G401.6 (cell line): ENCODE measurements at regions not wholly inside any gene's neighbourhood (a gene's known extent, or its start where the extent isn't known, plus 50 kb on each side); places are given as distances from the start of the nearest gene placed in this dataset.
"Not testable (repeated sequence)": the region's sequence is repeated elsewhere in the genome, so short reads cannot be mapped to it uniquely, and the experiment has no call there.

Source experiments
- FAIRE-seq: peaks from 2 replicates; lab custom pipeline; 2012; peaks lifted over from hg19 to GRCh38; lab: Jason Lieb, UNC

DNA sequence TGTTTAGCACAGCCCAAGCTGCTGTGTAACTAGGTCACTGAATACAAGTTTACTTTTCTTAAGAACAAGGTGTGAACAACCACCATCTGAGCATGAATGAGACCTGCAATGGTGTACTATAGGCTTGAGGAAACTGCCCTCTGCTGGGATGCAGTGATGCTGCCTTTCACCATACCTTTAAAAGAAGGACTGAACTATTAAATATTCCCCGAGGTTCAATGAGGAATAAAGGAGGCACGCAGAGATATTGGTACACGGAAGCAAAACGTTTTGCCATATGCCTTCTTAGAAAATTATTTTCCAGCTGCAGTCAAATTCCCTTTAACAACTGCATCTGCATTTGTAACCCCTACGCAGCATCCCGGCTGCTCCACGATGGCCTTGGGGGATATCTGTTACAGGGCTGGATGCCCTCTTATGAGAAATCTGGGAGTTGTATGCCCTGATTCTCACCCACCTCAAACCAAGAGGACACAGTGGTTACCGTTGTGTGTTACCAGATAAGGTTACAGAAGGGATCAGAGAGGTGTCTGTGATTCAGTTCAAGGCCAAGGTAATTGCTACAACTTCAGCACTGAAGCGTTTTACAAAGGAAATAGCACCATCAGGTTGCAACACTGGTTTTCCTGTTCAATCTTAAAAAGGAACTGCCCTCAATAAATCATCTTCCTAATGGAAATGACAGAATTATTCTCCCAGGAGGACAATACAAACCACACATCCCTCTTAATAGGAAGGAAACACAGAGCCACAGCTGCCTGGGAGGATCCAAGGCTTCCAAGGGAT lies 470.5 kb downstream of the LTN1 start:
- FAIRE-seq: peak; percentile 25

DNA sequence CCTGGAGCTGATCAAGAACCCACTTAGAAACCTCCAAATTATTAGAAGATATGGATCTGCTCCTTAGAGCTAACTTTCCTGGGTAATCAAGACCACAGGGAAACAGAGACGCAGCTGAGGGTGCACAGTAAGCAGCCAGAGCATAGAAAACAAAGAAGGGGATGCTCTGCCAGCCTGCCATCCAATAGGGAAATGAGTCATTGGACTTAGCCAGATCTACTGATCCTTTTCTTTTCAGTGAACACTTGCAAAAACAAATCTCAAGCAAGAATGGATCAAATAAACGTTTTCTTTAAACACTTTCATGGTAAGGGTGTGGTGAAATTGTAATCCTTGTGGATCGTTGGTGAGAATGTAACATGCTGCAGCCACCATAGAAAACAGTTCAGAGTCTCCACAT lies 474.0 kb downstream of the LTN1 start:
- no peak for FAIRE-seq

DNA sequence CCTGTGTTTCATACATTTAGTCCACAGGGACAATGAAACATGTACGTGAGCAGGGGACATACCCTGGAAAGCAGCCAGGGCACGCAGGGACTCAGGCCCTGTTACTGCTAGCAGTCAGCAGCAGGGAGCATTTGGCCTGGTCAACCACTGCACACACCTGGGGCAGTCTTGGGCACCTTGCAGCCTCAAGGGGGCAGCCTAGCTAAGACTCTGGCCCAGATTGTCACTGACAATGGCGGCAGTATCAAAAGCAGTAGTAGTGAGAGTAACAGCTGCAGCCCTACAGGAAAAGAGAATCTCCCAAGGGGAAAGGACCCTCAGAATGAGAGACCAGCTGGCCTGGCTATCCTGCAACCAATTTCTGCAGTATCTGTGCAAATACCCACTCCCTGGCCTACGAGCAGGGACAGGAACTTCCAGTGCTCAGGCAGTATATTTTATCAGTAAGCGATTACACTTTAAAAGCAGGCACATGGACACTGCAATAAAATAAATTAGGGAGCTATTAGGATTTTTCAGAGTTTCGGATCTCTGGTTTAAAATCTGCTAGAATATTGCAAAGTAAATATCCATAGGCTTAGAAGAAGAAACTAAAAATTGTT lies 475.6 kb downstream of the LTN1 start:
- FAIRE-seq: no peak

DNA sequence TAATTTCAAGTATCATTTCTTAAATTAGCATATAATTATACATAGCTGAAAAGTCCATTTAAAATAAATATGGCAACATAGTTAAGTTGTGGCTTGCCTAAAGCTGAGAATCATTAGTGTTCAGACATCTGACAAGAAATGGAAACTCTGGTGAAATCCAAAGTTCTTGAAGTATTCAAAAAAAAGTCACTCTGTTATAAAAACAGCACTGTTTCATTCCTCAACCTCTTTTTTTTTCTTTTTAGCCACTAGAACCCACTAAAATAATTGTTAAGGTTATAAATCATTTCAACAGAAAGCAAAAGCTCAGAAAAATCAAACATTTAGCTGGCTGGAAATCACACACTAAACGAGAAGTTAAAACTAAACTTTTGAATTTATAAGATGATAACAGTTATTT lies 476.7 kb downstream of the LTN1 start:
- peak; percentile 40 for FAIRE-seq

DNA sequence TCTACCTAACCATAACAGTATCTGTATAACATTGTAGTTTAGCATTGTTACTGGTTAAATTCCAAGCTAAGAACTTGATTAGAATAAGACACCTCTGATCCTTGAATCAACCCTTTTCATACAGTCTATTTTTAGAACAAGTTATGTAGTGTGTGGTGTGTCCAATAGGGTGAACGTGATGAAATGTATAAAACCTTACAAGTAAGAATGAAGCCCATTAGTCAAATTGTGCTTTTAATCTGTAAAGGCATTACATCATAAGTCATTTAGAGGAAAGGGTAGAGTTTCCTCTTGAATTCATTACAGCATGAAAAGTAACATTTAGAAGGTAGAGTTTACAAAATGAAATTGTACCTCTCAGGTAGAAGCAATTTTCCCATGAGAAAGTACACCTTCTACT lies 479.2 kb downstream of the LTN1 start:
- no peak for FAIRE-seq

DNA sequence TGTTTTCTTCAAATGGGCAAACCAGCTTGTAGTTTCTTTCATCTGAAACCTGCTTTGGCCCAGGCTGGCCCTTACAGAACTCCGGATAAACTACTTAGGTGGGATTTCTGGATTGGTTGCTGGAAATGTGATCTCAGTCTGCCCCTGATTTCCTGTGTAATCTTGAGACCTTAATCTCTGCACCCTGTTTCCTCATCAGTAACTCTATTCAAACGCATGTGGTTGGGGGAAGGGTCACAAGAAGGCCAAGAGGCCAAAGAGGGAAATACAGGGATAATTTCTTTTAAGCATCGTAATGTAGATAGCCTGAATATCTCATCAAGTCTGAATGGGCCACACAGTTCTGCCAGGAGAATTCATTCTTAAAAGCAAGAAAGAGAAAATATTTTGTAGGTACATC lies 483.6 kb downstream of the LTN1 start:
- no peak for FAIRE-seq

DNA sequence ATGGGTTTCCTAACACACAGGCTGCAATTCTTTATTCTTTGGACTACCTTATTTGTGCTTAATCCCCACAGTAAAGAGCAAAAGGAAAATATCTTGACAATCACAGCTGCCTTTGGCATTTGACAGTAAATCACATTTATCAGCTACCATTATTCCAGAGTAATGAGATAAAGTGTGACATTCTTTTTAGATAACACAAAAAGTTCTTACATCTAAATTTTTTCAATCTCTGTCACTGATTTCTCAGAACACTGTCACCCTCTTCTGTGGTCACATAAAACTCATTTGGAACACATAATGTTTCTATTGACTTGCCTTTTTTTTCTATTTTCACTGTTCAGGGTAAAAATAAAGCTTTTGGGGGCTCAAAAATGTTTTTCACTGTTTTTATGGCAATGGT lies 484.6 kb downstream of the LTN1 start:
- no peak for FAIRE-seq

DNA sequence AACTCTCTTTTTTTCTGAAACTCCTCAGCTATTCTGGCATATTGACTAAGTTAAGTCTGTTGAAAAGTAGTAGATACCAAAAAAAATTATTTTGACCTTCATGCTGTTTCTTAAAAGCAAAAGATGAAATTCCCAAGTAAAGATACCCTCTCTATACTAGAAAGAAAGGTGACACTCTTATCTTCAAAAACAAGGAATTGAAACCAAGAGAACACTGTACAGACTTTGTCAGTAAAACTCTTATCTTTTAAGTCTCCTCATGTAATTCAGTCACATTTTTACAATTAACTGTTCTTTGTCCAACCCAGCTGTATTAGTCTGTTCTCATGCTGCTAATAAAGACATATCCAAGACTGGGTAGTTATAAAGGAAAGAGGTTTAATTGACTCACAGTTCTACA lies 496.2 kb downstream of the LTN1 start:
- FAIRE-seq: no peak

DNA sequence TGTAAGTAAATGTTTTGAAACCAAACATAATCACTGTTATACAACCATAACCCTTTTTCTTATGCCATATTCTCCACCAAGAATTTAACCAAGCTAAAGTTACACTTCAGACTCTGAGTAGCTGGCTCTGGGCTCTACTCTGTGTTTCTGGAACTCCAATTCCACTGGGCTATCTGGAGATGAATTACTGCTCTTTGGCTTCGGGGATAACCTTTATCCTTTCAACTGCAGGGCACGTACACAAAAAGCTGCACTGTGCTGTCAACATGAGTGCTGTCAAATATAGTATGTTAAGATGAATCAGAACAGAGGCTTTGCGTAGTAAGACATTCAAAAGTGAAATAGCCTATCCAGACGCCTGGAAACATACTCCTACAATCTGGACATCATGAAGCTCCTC lies 500.6 kb downstream of the LTN1 start:
- no peak for FAIRE-seq

DNA sequence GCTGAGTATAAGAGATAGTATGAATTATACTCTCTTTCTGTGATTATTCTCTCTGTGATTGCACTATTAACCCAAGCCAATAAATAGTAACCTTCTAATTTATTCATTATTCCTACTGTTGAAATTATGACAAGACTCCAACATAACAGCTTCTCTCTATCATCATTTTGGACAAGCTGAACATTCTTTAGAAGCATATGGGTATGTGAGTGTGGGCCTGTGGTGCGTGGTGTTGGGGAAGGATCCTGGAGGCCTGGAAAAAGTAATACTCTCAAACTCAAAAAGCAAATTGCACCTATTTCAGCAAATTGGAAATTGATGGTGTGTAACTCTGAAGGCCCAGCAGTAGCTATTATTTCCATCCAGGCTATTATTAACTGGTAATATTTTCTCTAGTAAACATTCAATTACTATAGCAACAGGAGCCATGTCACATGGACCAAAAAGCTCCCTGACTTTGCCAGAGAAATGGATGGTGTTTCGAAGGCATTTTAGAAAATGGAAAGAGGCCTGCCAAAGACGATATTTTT lies 502.8 kb downstream of the LTN1 start:
- FAIRE-seq: no peak

DNA sequence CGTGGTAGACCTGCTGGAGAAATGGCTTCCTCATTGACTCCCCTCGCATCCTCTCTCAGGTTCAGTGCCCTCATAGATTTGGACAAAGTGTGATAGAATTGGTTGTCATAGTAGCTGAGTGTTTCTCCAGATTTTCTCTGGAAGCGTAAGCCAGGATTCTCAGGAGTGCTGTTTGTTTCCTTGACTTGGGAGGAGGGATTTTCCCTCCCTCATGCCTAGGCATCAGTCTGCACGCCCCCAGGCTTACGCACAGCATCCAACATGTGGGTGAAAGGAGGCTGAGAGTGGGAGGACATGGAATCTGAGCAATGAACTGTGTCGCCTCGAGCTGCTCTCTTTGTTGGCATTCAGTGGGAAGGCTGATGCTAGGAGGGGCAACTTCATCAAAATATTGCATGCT lies 503.5 kb downstream of the LTN1 start:
- no peak for FAIRE-seq

DNA sequence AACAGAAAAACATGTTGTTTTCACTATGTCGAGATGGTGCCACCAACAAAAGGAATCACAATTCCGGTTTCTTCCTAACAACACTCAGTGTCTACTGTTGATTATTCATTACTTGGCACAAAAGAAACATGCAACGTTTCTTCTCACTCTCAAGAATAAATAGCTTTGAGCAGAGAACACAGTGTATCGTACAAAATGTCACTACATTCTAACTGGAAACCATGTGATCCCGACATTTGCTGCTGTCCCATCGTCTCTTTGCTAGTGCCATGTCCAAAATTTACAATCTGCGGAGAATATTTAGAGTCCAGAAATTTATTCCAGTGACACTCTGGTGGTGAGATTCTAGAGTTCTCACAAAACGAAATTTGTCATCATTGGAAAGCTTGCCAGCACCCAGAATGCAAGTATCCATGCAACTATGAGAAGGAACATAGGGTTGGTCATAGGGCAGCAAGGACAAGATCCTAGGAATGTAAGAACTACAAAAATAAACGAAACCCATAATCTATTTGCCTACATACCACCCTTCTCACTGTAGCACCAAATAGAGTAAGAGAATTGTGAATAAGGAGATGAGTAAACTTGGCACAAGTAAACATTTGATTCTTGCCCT lies 505.1 kb downstream of the LTN1 start:
- FAIRE-seq: no peak

DNA sequence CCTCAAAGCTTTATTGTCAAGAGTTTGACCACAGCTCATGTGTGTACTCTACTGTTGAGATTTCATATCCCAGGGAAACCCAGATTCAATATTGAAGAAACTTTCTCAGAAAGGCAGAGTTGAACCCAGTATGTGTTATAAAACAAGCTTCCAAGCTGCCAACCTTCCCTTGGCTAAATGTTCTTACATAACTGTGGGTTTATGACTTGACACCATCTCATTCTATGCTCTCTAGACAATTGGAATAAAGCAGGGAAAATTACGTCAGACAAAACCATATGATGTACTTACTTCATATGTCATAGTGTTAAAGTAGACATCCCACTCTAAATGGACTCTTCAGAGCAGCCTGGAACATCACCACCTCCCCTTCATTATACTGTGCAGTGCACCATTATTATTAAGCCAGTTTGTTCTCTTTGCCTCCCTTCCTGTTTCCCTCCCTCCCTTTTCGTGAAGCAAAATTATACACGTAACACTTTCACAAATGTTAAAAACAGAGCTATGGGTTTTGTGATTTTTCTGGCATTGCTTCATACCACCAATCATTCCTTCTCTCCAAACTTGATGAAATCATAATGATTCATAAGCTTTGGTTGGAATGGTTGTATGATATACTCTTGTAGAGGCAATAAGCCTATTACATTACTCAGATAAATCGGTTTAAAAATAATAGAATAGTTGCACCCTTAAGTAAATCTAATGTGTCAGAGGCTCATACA lies 507.2 kb downstream of the LTN1 start:
- no peak for FAIRE-seq

DNA sequence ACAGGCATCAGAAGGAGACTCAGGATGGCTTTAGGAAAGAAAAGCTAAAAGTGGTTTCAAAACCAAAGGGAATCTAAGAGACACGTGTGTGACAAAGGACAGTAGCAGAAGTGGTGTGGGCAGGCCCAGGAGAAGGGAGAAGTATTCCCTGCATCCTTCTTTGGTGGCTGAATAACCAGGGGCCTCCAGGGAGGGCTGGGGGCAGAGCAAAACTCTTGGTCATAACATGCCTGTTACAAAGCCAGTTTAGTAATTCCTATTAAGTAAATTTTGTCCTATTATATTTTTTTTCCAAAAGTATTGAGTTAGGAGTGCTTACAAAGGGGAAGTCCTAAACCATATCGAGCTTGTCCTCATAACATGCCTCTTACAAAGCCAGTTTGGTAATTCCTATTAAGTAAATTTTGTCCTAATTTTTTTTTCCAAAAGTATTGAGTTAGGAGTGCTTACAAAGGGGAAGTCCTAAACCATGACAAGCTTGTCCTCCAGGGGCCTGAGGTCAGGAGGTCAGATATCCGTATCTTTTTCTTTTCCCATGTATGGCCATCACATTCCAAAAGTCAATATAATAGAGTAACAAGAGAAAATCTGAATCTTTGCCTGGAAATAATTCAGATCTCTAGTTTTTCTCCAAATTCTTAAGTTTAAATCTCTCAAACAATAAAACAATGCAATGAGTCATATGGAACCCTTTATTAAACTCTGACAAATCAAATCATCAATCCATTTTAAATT lies 509.2 kb downstream of the LTN1 start:
- no peak for FAIRE-seq

DNA sequence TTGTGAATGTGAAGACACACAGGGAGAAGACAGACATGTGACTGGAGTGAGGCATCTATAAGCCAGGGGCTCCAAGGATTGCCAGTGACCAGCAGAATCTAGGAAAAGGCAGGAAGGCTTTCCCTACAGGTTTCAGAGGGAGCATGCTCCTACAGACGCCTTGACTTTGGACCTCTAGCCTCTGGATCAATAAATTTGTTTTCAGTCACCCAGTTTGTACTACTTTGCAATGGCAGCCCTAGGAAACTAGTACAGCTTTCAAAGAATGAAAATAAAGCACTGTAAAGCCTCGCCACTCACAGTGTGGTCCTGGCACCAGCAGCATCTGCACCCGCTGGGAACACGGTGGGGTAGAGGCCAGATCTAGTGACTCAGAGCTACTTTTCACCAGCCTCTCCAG lies 510.0 kb downstream of the LTN1 start:
- no peak for FAIRE-seq

DNA sequence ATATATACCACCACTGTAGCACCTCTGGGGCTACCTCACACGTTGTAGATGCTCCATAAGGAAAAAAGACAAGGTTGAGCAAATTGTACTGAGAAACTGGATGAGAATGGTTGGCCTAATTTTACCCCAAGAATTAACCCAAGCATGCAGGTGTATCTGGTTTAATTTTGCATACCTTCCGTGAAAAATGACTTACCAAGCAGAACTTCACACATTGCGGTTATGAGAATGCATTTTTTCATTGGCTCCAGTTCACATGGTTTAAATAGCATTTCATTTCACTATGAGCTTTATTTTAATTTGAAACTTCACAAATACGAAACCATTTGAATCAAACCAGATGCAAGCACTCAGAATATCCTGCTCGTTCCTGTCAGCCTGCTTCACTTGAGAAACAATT lies 512.2 kb downstream of the LTN1 start:
- FAIRE-seq: no peak

DNA sequence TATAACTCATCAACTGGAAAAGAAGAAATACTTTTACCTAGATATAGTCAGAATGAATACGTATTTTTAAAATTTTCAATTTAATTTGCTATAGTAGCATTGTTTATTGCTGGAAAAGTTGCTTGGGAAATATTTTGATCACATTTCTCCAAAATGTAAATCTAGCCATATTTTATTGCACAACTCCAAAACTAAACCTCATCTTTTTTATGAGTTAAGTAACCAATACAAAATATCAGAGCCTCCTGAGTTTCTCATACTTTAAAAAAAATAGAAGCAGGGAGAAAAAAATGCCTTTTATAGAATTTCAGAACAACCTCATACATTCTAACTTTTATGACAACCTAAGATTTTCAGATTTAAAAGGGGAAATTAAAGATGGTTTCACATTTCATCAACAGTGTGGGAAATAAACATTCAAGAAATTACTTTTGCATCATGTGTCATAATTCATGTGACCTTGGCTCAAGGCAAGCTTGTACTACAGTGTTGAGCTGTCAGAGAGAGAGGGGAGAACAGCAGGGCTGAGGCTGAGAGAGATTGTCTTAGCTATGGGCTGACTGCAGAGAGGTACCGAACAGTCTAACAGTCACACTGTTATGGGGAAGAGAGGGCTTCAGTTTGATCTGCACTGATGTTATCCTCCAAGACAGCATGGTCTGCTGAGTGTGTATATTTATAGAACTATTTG lies 519.0 kb downstream of the LTN1 start:
- FAIRE-seq: peak; percentile 31

DNA sequence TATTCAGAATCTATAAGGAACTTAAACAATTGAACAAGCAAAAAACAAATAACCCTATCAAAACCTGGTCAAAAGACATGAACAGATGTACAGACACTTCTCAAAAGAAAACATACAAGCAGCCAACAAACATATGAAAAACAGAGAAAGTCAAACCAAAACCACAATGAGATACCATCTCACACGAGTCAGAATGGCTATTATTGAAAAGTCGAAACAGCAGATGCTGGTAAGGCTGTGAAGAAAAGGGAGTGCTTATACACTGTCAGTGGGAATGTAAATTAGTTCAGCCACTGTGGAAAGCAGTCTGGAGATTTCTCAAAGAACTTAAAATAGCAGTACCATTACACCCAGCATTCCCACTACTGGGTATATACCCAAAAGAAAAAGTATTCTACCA lies 520.1 kb downstream of the LTN1 start:
- not testable (repeated sequence) for FAIRE-seq

DNA sequence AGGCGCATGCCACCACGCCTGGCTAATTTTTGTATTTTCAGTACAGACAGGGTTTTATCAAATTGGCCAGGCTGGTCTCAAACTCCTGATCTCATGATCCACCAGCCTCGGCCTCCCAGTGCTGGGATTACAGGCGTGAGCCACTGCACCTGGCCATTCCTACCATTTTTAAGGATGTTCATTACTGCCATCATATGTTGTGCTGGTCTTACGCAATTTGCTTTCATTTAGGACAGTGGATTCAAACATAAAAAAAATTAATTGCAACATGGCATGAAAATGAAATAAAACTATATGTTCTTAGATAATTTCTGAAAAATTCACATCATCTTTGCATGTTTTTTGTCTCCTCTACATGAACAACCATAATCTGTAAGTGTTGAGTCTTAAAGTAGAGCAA lies 527.7 kb downstream of the LTN1 start:
- no peak for FAIRE-seq

DNA sequence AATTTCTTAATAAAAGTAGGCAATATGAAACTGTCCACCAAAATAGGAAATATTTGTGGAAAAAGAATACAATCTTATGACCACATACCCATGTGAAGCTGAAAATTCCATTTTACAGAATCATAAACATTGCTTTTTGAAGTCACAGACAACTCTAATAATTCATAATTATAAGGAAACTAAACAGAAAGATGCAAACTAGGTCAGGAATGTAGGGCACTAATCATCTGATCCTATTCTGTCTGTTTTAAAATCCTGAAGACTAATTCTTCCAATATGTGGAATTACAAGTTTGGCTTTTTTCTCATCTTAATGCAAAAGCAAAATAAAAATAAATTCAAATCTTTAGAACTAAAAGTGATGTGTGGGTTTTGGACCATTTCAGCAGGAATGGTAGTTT lies 528.6 kb downstream of the LTN1 start:
- no peak for FAIRE-seq

DNA sequence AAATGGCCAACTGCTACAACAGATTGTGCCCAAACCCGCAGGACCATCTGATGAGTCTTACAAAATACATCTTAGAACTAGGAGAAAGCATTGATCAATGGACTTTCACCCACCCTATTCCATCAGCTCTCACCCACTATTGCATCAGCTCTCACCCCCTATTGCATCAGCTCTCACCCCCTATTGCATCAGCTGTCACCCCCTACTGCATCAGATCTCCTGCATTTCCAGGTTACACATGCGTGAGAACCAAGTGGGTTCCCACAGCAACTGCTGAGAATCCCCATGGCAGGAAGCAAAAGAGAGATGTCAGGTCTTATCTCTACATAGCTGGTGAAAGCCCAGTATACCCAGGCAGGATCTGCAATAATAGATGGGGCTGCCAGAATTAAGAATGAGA lies 533.5 kb downstream of the LTN1 start:
- no peak for FAIRE-seq

DNA sequence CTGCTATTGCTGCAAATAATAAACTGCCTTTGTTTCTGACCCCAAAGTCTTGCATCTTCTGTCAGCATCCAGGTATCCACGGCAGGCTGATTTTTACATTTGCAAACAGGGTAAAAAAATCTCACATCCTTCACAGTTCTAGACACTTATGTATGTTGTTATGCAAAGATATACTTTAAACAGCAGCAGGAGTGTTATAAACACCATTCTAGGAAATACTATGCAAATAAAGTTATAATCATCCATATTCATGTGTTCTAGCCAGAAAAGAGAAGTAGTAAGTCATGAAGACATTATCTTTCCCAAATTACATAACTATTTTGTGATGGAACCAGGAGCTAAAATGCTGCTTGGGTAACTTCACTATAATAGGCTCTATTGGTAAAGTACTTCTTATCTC lies 534.2 kb downstream of the LTN1 start:
- FAIRE-seq: no peak
